Mesendoderm (in vitro differentiated cells): ENCODE measurements at regions not wholly inside any gene's neighbourhood (a gene's known extent, or its start where the extent isn't known, plus 50 kb on each side); places are given as distances from the start of the nearest gene placed in this dataset.

Source experiments
- DNase-seq: peaks from one replicate; pipeline ENCODE4 v3.0.0; 2013
- H2AK5ac ChIP-seq: 2 replicates; pipeline ENCODE4 v1.6.1; 2013; ENCODE audit warnings: low read length, inconsistent platforms
- H2BK120ac ChIP-seq: 2 replicates; pipeline ENCODE4 v1.6.1; 2013; ENCODE audit warnings: low read depth, mild to moderate bottlenecking, low read length, moderate library complexity, mixed read lengths
- H2BK15ac ChIP-seq: replicated peaks from 2 replicates; pipeline ENCODE4 v1.6.1; 2013; ENCODE audit warnings: low read depth, mild to moderate bottlenecking, moderate library complexity
- H2BK5ac ChIP-seq: 2 replicates; pipeline ENCODE4 v1.6.1; 2013; ENCODE audit warnings: low read length, inconsistent platforms
- H3K18ac ChIP-seq: 2 replicates; pipeline ENCODE4 v1.6.1; 2013; ENCODE audit warnings: mild to moderate bottlenecking, low read length, mixed read lengths
- H3K23ac ChIP-seq: one replicate; pipeline ENCODE4 v1.6.1; 2013; ENCODE audit warnings: low read length
- H3K27ac ChIP-seq: 2 replicates; pipeline ENCODE4 v1.5.1; 2013; ENCODE audit warnings: low read depth, mild to moderate bottlenecking, inconsistent platforms, low read length, moderate library complexity
- H3K27me3 ChIP-seq: 2 replicates; pipeline ENCODE4 v1.6.1; 2013; ENCODE audit warnings: low read length, control low read depth, mild to moderate bottlenecking, inconsistent platforms; ENCODE audit not compliant: insufficient read depth, poor library complexity
- H3K36me3 ChIP-seq: 2 replicates; pipeline ENCODE4 v1.6.1; 2013; ENCODE audit warnings: low read length, inconsistent platforms; ENCODE audit not compliant: control insufficient read depth, insufficient read depth
- H3K4ac ChIP-seq: one replicate; pipeline ENCODE4 v1.6.1; 2013; ENCODE audit warnings: low read depth, mild to moderate bottlenecking, low read length, moderate library complexity
- H3K4me1 ChIP-seq: 2 replicates; pipeline ENCODE4 v1.6.1; 2013; ENCODE audit warnings: low read depth, low read length, inconsistent platforms; ENCODE audit not compliant: control insufficient read depth
- H3K4me2 ChIP-seq: 2 replicates; pipeline ENCODE4 v1.6.1; 2013; ENCODE audit warnings: low read length
- H3K4me3 ChIP-seq: 2 replicates; pipeline ENCODE4 v1.5.1; 2013; ENCODE audit warnings: mild to moderate bottlenecking, low read length
- H3K56ac ChIP-seq: one replicate; pipeline ENCODE4 v1.6.1; 2013; ENCODE audit warnings: low read length
- H3K79me1 ChIP-seq: 2 replicates; pipeline ENCODE4 v1.6.1; 2013; ENCODE audit warnings: low read length, inconsistent platforms
- H3K79me2 ChIP-seq: 2 replicates; pipeline ENCODE4 v1.6.1; 2013; ENCODE audit warnings: mild to moderate bottlenecking, low read length; ENCODE audit not compliant: control insufficient read depth, insufficient read depth
- H3K9ac ChIP-seq: 2 replicates; pipeline ENCODE4 v1.6.1; 2013; ENCODE audit warnings: low read length, inconsistent platforms
- H4K5ac ChIP-seq: one replicate; pipeline ENCODE4 v1.6.1; 2013; ENCODE audit warnings: low read length
- H4K8ac ChIP-seq: one replicate; pipeline ENCODE4 v1.6.1; 2013; ENCODE audit warnings: low read depth, mild to moderate bottlenecking, control low read depth, low read length, moderate library complexity
- WGBS: extraction: QIAGEN DNeasy Blood & Tissue Kit; methylation state at CpG from one replicate; pipeline ENCODE4 v1.1.7; 2013; ENCODE audit warnings: low lambda C conversion rate, missing lambda C conversion rate; ENCODE audit not compliant: insufficient coverage; ENCODE audit errors: extremely low coverage; 5-methylcytosine and 5-hydroxymethylcytosine counted together

- Histone ChIP-seq H3K79me1 (no peaks in the 10 kb centered on the region), H4K5ac (no peak overlapping the region), H2BK5ac (no peak overlapping the region), H3K9ac (no peak overlapping the region), H3K56ac (no peak overlapping the region), H3K4me1 (no peaks in the 10 kb centered on the region), H3K27me3 (no peaks in the 10 kb centered on the region), H3K79me2 (no peaks in the 10 kb centered on the region), H2BK120ac (no peak overlapping the region), H3K36me3 (no peaks in the 10 kb centered on the region), H3K4me3 (no peak overlapping the region), H3K23ac (no peak overlapping the region), H4K8ac (no peak overlapping the region), H3K4me2 (no peak overlapping the region), H3K4ac (no peak overlapping the region), H3K18ac (no peak overlapping the region), H2BK15ac (no peak overlapping the region), H2AK5ac (no peak overlapping the region), H3K27ac (no peak overlapping the region)
- DNase-seq: peak; percentile 3
- WGBS: no CpG with 5 or more reads among the region's 8 CpGs
Measured at GRCh38 chr4:12712648-12713339, 771.3 kb downstream of the RAB28 start.

GRCh38 chr4:12707381-12708175 lies 776.6 kb downstream of the RAB28 start:
- H3K18ac ChIP-seq: no peak overlapping the region
- H2BK120ac ChIP-seq: no peak overlapping the region
- H2AK5ac ChIP-seq: no peak overlapping the region
- no peak overlapping the region for H3K4me2 ChIP-seq
- no peak overlapping the region for H3K27ac ChIP-seq
- H3K79me2 ChIP-seq: no peaks in the 10 kb centered on the region
- no peak overlapping the region for H3K23ac ChIP-seq
- no peak overlapping the region for H4K8ac ChIP-seq
- no peaks in the 10 kb centered on the region for H3K36me3 ChIP-seq
- no peak overlapping the region for H2BK5ac ChIP-seq
- no CpG with 5 or more reads among the region's 1 CpG for WGBS
- no peak overlapping the region for H3K4ac ChIP-seq
- H2BK15ac ChIP-seq: no peak overlapping the region
- no peaks in the 10 kb centered on the region for H3K4me1 ChIP-seq
- no peak overlapping the region for H3K56ac ChIP-seq
- no peaks in the 10 kb centered on the region for H3K27me3 ChIP-seq
- H4K5ac ChIP-seq: no peak overlapping the region
- no peak for DNase-seq
- no peak overlapping the region for H3K4me3 ChIP-seq
- no peak overlapping the region for H3K9ac ChIP-seq
- no peaks in the 10 kb centered on the region for H3K79me1 ChIP-seq

GRCh38 chr4:12703036-12703435 lies 781.1 kb downstream of the RAB28 start:
- Histone ChIP-seq H2BK15ac (no peak overlapping the region), H3K9ac (no peak overlapping the region), H3K4me2 (no peak overlapping the region), H3K23ac (no peak overlapping the region), H3K27ac (no peak overlapping the region), H3K79me1 (no peaks in the 10 kb centered on the region), H2AK5ac (no peak overlapping the region), H3K79me2 (no peaks in the 10 kb centered on the region), H3K27me3 (no peaks in the 10 kb centered on the region), H4K8ac (no peak overlapping the region), H3K4ac (no peak overlapping the region), H3K36me3 (no peaks in the 10 kb centered on the region), H3K4me1 (no peaks in the 10 kb centered on the region), H2BK120ac (no peak overlapping the region), H3K56ac (no peak overlapping the region), H3K4me3 (no peak overlapping the region), H2BK5ac (no peak overlapping the region), H3K18ac (no peak overlapping the region), H4K5ac (no peak overlapping the region)
- no peak for DNase-seq
- WGBS: no CpG with 5 or more reads among the region's 9 CpGs

GRCh38 chr4:12701384-12701783 lies 782.8 kb downstream of the RAB28 start:
- Histone ChIP-seq H3K4me2 (no peak overlapping the region), H4K8ac (no peak overlapping the region), H2BK15ac (no peak overlapping the region), H3K27me3 (no peaks in the 10 kb centered on the region), H4K5ac (no peak overlapping the region), H3K56ac (no peak overlapping the region), H3K36me3 (no peaks in the 10 kb centered on the region), H2AK5ac (no peak overlapping the region), H3K4me3 (no peak overlapping the region), H3K27ac (no peak overlapping the region), H3K18ac (no peak overlapping the region), H3K79me1 (no peaks in the 10 kb centered on the region), H2BK120ac (no peak overlapping the region), H3K9ac (no peak overlapping the region), H3K4ac (no peak overlapping the region), H2BK5ac (no peak overlapping the region), H3K4me1 (no peaks in the 10 kb centered on the region), H3K79me2 (no peaks in the 10 kb centered on the region), H3K23ac (no peak overlapping the region)
- DNase-seq: no peak
- no CpG with 5 or more reads among the region's 1 CpG for WGBS

GRCh38 chr4:12697970-12698369 lies 786.2 kb downstream of the RAB28 start:
- no peak overlapping the region for H2AK5ac ChIP-seq
- H3K79me2 ChIP-seq: no peaks in the 10 kb centered on the region
- no peak overlapping the region for H3K56ac ChIP-seq
- H3K79me1 ChIP-seq: no peaks in the 10 kb centered on the region
- no peak overlapping the region for H3K23ac ChIP-seq
- H4K8ac ChIP-seq: no peak overlapping the region
- no peak overlapping the region for H3K27ac ChIP-seq
- no peak overlapping the region for H3K18ac ChIP-seq
- no peak overlapping the region for H2BK5ac ChIP-seq
- no peaks in the 10 kb centered on the region for H3K4me1 ChIP-seq
- H3K9ac ChIP-seq: no peak overlapping the region
- H3K4me2 ChIP-seq: no peak overlapping the region
- H4K5ac ChIP-seq: no peak overlapping the region
- WGBS: no CpG with 5 or more reads among the region's 2 CpGs
- no peak for DNase-seq
- H3K4me3 ChIP-seq: no peak overlapping the region
- H3K4ac ChIP-seq: no peak overlapping the region
- H3K27me3 ChIP-seq: no peaks in the 10 kb centered on the region
- H3K36me3 ChIP-seq: no peaks in the 10 kb centered on the region
- H2BK120ac ChIP-seq: no peak overlapping the region
- no peak overlapping the region for H2BK15ac ChIP-seq
